Liver (tissue), 3 donors: ENCODE measurements at regions not wholly inside any gene's neighbourhood (a gene's known extent, or its start where the extent isn't known, plus 50 kb on each side); places are given as distances from the start of the nearest gene placed in this dataset.

ENCODE experiments used
- CTCF ChIP-seq: fragments of 150-350 bp; IDR thresholded peaks from 2 replicates; pipeline ENCODE4 v1.5.1; 2017; ENCODE audit warnings: improper control_type of control experiment, low read depth, low read length; ENCODE audit not compliant: missing input control
- NR2F2 ChIP-seq: IDR thresholded peaks from 2 replicates; pipeline ENCODE4 v1.6.1; 2016; ENCODE audit warnings: antibody characterized with exemption
- RXRA ChIP-seq, 2 donors: IDR thresholded peaks; 2 replicates each; pipeline ENCODE4 v1.6.1; 2017 to 2018; ENCODE audit warnings: antibody characterized with exemption in 2 of 2, mild to moderate bottlenecking in 1 of 2
- TAF1 ChIP-seq: conservative IDR thresholded peaks from 2 replicates; pipeline ENCODE4 v1.6.1; 2016; ENCODE audit warnings: antibody characterized with exemption, mild to moderate bottlenecking
- donor health status: healthy.
- donor health status: healthy.

- no peak for TF ChIP-seq CTCF
- TF ChIP-seq TAF1: no peak
- no peak for TF ChIP-seq RXRA (IDR thresholded peaks at IDR 0.05)
- no peak for TF ChIP-seq NR2F2
Observed at GRCh38 chr14:26332966-26333365, 264.9 kb downstream of the NOVA1 start.
